Colonic mucosa (tissue), 4 donors: ENCODE measurements at regions not wholly inside any gene's neighbourhood (a gene's known extent, or its start where the extent isn't known, plus 50 kb on each side); places are given as distances from the start of the nearest gene placed in this dataset.

Source experiments
- DNase-seq: peaks from one replicate; pipeline ENCODE4 v3.0.0-alpha.2; 2020
- H3K27ac ChIP-seq: fragments of 200-600 bp; one replicate; pipeline ENCODE4 v1.8.0; 2021
- H3K27me3 ChIP-seq: fragments of 200-600 bp; one replicate; pipeline ENCODE4 v1.8.0; 2021
- H3K36me3 ChIP-seq: fragments of 200-600 bp; one replicate; pipeline ENCODE4 v1.8.0; 2021
- H3K4me1 ChIP-seq: fragments of 200-600 bp; one replicate; pipeline ENCODE4 v1.8.0; 2021; ENCODE audit warnings: mild to moderate bottlenecking
- H3K4me3 ChIP-seq: fragments of 200-600 bp; one replicate; pipeline ENCODE4 v1.8.0; 2021
- H3K9ac ChIP-seq, 2 donors: one replicate each; pipeline ENCODE4 v1.7.0; 2013; ENCODE audit warnings: control low read depth in 2 of 2, low read depth in 2 of 2, low read length in 2 of 2
- H3K9me3 ChIP-seq: fragments of 200-600 bp; one replicate; pipeline ENCODE4 v1.8.0; 2021
- CTCF ChIP-seq: fragments of 200-600 bp; IDR thresholded peaks from one replicate; pipeline ENCODE4 v1.8.0; 2022; ENCODE audit warnings: antibody characterized with exemption, mild to moderate bottlenecking
- intact Hi-C: fragments of 100-400 bp; cut with DNase I; formaldehyde crosslinking; loops from one replicate; pipeline ENCODE4 v1.14.1; 2022
- donor health status: healthy.
- donor health status: DM: no; HTN: no; CAD: no.
- donor health status: DM: no; HTN: no; CAD: no.

GRCh38 chr13:104414181-104414580, 1348.0 kb upstream of the SLC10A2 start:
- intact Hi-C loops: no loop called here

GRCh38 chr13:104411141-104411765, 1345.0 kb upstream of the SLC10A2 start:
- DNase-seq: no peak
- intact Hi-C loops: no loop called here
- H3K36me3 ChIP-seq: no peaks in the 10 kb centered on the region
- H3K9me3 ChIP-seq: no peaks in the 10 kb centered on the region
- H3K9ac ChIP-seq: no peak overlapping the region
- H3K4me1 ChIP-seq: no peaks in the 10 kb centered on the region
- no peak for TF ChIP-seq CTCF
- H3K27me3 ChIP-seq: no peaks in the 10 kb centered on the region
- H3K4me3 ChIP-seq: no peak overlapping the region
- H3K27ac ChIP-seq: no peak overlapping the region

More at GRCh38 chr13:104414181-104414580, 1348.0 kb upstream of the SLC10A2 start:
- DNase-seq: no peak
- Histone ChIP-seq H3K27ac (no peak overlapping the region), H3K36me3 (no peaks in the 10 kb centered on the region), H3K9me3 (no peaks in the 10 kb centered on the region), H3K4me3 (no peak overlapping the region), H3K4me1 (no peaks in the 10 kb centered on the region), H3K9ac (no peak overlapping the region), H3K27me3 (no peaks in the 10 kb centered on the region)
- no peak for TF ChIP-seq CTCF

GRCh38 chr13:104408733-104409132, 1342.5 kb upstream of the SLC10A2 start:
- Histone ChIP-seq H3K4me3 (no peak overlapping the region), H3K4me1 (no peaks in the 10 kb centered on the region), H3K9ac (no peak overlapping the region), H3K9me3 (no peaks in the 10 kb centered on the region), H3K27ac (no peak overlapping the region), H3K27me3 (no peaks in the 10 kb centered on the region), H3K36me3 (no peaks in the 10 kb centered on the region)
- no peak for TF ChIP-seq CTCF
- intact Hi-C loops: no loop called here
- no peak for DNase-seq

GRCh38 chr13:104404325-104404724, 1338.1 kb upstream of the SLC10A2 start:
- H3K4me3 ChIP-seq: no peak overlapping the region
- no peak for TF ChIP-seq CTCF

GRCh38 chr13:104389691-104390090, 1323.5 kb upstream of the SLC10A2 start:
- Histone ChIP-seq H3K9ac (no peak overlapping the region), H3K4me1 (no peaks in the 10 kb centered on the region), H3K9me3 (no peaks in the 10 kb centered on the region), H3K4me3 (no peak overlapping the region), H3K27me3 (no peaks in the 10 kb centered on the region), H3K36me3 (no peaks in the 10 kb centered on the region), H3K27ac (no peak overlapping the region)
- DNase-seq: no peak
- intact Hi-C loops: no loop called here
- no peak for TF ChIP-seq CTCF

More at GRCh38 chr13:104404325-104404724, 1338.1 kb upstream of the SLC10A2 start:
- DNase-seq: no peak
- H3K9me3 ChIP-seq: no peaks in the 10 kb centered on the region
- intact Hi-C loops: no loop called here
- no peak overlapping the region for H3K9ac ChIP-seq
- no peaks in the 10 kb centered on the region for H3K36me3 ChIP-seq
- no peak overlapping the region for H3K27ac ChIP-seq
- no peaks in the 10 kb centered on the region for H3K27me3 ChIP-seq
- H3K4me1 ChIP-seq: no peaks in the 10 kb centered on the region
